Transverse colon (tissue), 3 donors: ENCODE measurements at regions not wholly inside any gene's neighbourhood (a gene's known extent, or its start where the extent isn't known, plus 50 kb on each side); places are given as distances from the start of the nearest gene placed in this dataset.

Experiments
- POLR2A ChIP-seq: fragments of 450-650 bp; IDR thresholded peaks from one replicate; pipeline ENCODE4 v1.6.1; 2016; ENCODE audit warnings: antibody characterized with exemption, mild to moderate bottlenecking, moderate library complexity
- TF ChIP-seq, protein P1 (sequence below), 5 experiments: fragments of 200-600 bp in 3 of 5; fragments of 450-650 bp in 2 of 5; sonication (generic) in 3 of 5; IDR thresholded peaks; 1 replicate in 2 of 5; 2 replicates in 3 of 5; pipeline ENCODE4 v1.5.1; 2016 to 2017; ENCODE audit warnings: antibody characterized with exemption in 5 of 5, inconsistent platforms in 3 of 5, mild to moderate bottlenecking in 2 of 5, moderate library complexity in 1 of 5

DNA sequence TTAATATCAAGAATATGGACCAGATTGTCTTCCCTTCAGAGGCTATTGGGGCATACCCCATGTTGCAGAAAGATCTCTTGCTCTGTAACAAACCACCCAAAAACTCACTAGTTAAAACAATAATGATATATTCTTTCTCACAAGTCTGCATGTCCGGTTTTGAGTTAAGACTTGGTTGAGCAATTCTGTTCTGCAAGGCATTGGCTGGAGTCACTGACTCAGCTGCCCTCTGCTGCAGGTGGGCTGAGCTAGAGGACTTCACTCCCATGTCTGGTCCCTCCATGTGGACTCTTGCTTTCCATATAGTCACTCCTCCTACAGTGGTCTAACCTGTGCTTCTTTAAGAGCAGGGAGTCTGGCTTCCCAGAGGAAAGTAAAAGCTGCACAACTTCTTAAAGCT, 73.4 kb downstream of the ESM1 start:
- TF ChIP-seq, protein P1, sequence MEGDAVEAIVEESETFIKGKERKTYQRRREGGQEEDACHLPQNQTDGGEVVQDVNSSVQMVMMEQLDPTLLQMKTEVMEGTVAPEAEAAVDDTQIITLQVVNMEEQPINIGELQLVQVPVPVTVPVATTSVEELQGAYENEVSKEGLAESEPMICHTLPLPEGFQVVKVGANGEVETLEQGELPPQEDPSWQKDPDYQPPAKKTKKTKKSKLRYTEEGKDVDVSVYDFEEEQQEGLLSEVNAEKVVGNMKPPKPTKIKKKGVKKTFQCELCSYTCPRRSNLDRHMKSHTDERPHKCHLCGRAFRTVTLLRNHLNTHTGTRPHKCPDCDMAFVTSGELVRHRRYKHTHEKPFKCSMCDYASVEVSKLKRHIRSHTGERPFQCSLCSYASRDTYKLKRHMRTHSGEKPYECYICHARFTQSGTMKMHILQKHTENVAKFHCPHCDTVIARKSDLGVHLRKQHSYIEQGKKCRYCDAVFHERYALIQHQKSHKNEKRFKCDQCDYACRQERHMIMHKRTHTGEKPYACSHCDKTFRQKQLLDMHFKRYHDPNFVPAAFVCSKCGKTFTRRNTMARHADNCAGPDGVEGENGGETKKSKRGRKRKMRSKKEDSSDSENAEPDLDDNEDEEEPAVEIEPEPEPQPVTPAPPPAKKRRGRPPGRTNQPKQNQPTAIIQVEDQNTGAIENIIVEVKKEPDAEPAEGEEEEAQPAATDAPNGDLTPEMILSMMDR (IDR thresholded peaks at IDR 0.05), result no peak
- TF ChIP-seq POLR2A, result no peak
